ENCODE measurements at regions not wholly inside any gene's neighbourhood (a gene's known extent, or its start where the extent isn't known, plus 50 kb on each side); places are given as distances from the start of the nearest gene placed in this dataset.

- no peak for TF ChIP-seq TCF12 (IDR thresholded peaks at IDR 0.05; ENCODE audit: low read depth, low read length)
- TF ChIP-seq IKZF1 (conservative IDR thresholded peaks at IDR 0.05), result no peak
- no peak for TF ChIP-seq CTCF (IDR thresholded peaks at IDR 0.05 in 2 of 3, conservative IDR thresholded peaks at IDR 0.05 in 1 of 3; ENCODE audit: control insufficient read depth in 2 of 3, extremely low read depth in 1 of 3, insufficient read depth in 1 of 3, low read depth in 3 of 3, low read length in 3 of 3)
These were observed 166.8 kb upstream of the SULF2 start for GRCh38 chr20:47952023-47952564.
